Activated CD8-positive, alpha-beta T cell treated with anti-CD3 and anti-CD28 coated beads for 36 hours (primary cell): ENCODE measurements at regions not wholly inside any gene's neighbourhood (a gene's known extent, or its start where the extent isn't known, plus 50 kb on each side); places are given as distances from the start of the nearest gene placed in this dataset.

Source experiments
- ATAC-seq: fragments of 200-7000 bp; cut with Tn5 transposase; one replicate; pipeline ENCODE4 v1.10.0; 2021; ENCODE audit warnings: mild to moderate bottlenecking, moderate library complexity
- CTCF ChIA-PET: fragments of 350-600 bp; sonication (Branson Sonifier 250); formaldehyde crosslinking; loops from one replicate; lab custom pipeline; 2021; ENCODE audit warnings: antibody characterized with exemption; lab: Charles Lee
- POLR2A ChIA-PET: fragments of 350-600 bp; sonication (Branson Sonifier 250); formaldehyde crosslinking; loops from one replicate; lab custom pipeline; 2021; ENCODE audit warnings: antibody characterized with exemption; lab: Charles Lee
- DNase-seq: peaks from one replicate; pipeline ENCODE4 v3.0.0-alpha.2; 2020
- H3K27ac Mint-ChIP-seq: one replicate; pipeline ENCODE4 v1.8.0; 2021; ENCODE audit warnings: mild to moderate bottlenecking, mixed read lengths
- H3K27me3 Mint-ChIP-seq: one replicate; pipeline ENCODE4 v1.8.0; 2021; ENCODE audit warnings: mixed read lengths
- H3K36me3 Mint-ChIP-seq: one replicate; pipeline ENCODE4 v1.8.0; 2021; ENCODE audit warnings: low read depth, mixed read lengths
- H3K4me1 Mint-ChIP-seq: one replicate; pipeline ENCODE4 v1.8.0; 2021; ENCODE audit warnings: low read depth, mixed read lengths
- H3K4me3 Mint-ChIP-seq: one replicate; pipeline ENCODE4 v1.8.0; 2021; ENCODE audit warnings: mild to moderate bottlenecking, moderate library complexity, mixed read lengths
- H3K9me3 Mint-ChIP-seq: one replicate; pipeline ENCODE4 v1.8.0; 2021; ENCODE audit warnings: mixed read lengths
- intact Hi-C: fragments of 100-400 bp; cut with micrococcal nuclease; formaldehyde crosslinking; loops from one replicate; pipeline ENCODE4 v1.10.0; 2022
- TF ChIP-seq, protein P1 (sequence below): fragments of 200-600 bp; IDR thresholded peaks from one replicate; pipeline ENCODE4 v1.8.0; 2022; ENCODE audit warnings: antibody characterized with exemption, mild to moderate bottlenecking

- Mint-ChIP-seq H3K4me3 (no peak overlapping the region), H3K27me3 (no peaks in the 10 kb centered on the region), H3K9me3 (no peaks in the 10 kb centered on the region), H3K27ac (no peak overlapping the region), H3K4me1 (no peaks in the 10 kb centered on the region), H3K36me3 (no peaks in the 10 kb centered on the region)
- no peak for DNase-seq
- POLR2A ChIA-PET = no interaction called here
- CTCF ChIA-PET = no interaction called here
- no peak for ATAC-seq
- intact Hi-C loops = no loop called here
- TF ChIP-seq, protein P1, sequence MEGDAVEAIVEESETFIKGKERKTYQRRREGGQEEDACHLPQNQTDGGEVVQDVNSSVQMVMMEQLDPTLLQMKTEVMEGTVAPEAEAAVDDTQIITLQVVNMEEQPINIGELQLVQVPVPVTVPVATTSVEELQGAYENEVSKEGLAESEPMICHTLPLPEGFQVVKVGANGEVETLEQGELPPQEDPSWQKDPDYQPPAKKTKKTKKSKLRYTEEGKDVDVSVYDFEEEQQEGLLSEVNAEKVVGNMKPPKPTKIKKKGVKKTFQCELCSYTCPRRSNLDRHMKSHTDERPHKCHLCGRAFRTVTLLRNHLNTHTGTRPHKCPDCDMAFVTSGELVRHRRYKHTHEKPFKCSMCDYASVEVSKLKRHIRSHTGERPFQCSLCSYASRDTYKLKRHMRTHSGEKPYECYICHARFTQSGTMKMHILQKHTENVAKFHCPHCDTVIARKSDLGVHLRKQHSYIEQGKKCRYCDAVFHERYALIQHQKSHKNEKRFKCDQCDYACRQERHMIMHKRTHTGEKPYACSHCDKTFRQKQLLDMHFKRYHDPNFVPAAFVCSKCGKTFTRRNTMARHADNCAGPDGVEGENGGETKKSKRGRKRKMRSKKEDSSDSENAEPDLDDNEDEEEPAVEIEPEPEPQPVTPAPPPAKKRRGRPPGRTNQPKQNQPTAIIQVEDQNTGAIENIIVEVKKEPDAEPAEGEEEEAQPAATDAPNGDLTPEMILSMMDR = no peak
Observed at GRCh38 chr10:78533776-78534175, 500.1 kb downstream of the RPS24 start.

DNA sequence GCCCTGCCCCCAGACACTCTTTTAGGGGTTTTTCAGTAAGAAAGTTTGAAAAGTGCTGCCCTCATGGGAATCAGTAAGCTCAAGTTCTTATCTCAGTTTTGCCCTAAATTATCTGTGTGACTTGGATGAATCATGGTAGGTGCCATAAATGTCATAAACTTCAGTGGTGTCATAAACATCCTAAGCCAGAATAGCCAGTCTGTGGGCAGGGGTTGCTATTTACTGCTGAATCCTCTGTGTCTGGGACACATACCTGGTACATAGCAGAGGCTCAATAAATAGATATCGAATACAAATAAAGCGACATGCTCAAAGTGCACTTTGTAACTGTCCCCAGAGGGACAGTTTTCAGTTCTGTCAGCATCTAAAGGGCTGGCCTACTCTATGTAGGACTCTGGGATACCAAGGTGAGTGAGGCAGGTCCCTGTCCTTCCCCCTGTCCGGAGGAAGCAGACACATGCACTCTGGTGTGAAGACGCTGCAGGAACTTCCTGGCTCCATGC is 502.1 kb downstream of the RPS24 start:
- DNase-seq (no peak), ATAC-seq (no peak)
- Mint-ChIP-seq H3K9me3 (no peaks in the 10 kb centered on the region), H3K4me3 (no peak overlapping the region), H3K4me1 (no peaks in the 10 kb centered on the region), H3K27ac (no peak overlapping the region), H3K27me3 (no peaks in the 10 kb centered on the region), H3K36me3 (no peaks in the 10 kb centered on the region)
- TF ChIP-seq, protein P1 = no peak
- intact Hi-C loops = no loop called here
- ChIA-PET POLR2A (no interaction called here), CTCF (no interaction called here)

- TF ChIP-seq, protein P1 = no peak
- no peak for ATAC-seq
- CTCF ChIA-PET = no interaction called here
Observed at GRCh38 chr10:78537018-78537417, 503.4 kb downstream of the RPS24 start.

GRCh38 chr10:78539247-78539766 is 505.6 kb downstream of the RPS24 start:
- CTCF ChIA-PET = no interaction called here
- no peak overlapping the region for H3K27ac Mint-ChIP-seq
- H3K9me3 Mint-ChIP-seq = no peaks in the 10 kb centered on the region
- DNase-seq = no peak
- POLR2A ChIA-PET = no interaction called here
- intact Hi-C loops = no loop called here
- TF ChIP-seq, protein P1 = no peak
- H3K27me3 Mint-ChIP-seq = no peaks in the 10 kb centered on the region
- no peak for ATAC-seq
- no peak overlapping the region for H3K4me3 Mint-ChIP-seq
- H3K36me3 Mint-ChIP-seq = no peaks in the 10 kb centered on the region
- H3K4me1 Mint-ChIP-seq = peaks cover 4% of the 10 kb centered on the region

More at GRCh38 chr10:78537018-78537417, 503.4 kb downstream of the RPS24 start:
- H3K9me3 Mint-ChIP-seq = no peaks in the 10 kb centered on the region
- POLR2A ChIA-PET = interaction anchor here (0.6 kb wide), 1 partner anchor 659 kb away, joined by 3 read pairs; no protein-coding TSS in a partner anchor
- peaks cover 3% of the 10 kb centered on the region for H3K4me1 Mint-ChIP-seq
- intact Hi-C loops = no loop called here
- H3K27me3 Mint-ChIP-seq = no peaks in the 10 kb centered on the region
- no peaks in the 10 kb centered on the region for H3K36me3 Mint-ChIP-seq
- DNase-seq = no peak
- no peak overlapping the region for H3K27ac Mint-ChIP-seq
- no peak overlapping the region for H3K4me3 Mint-ChIP-seq

DNA sequence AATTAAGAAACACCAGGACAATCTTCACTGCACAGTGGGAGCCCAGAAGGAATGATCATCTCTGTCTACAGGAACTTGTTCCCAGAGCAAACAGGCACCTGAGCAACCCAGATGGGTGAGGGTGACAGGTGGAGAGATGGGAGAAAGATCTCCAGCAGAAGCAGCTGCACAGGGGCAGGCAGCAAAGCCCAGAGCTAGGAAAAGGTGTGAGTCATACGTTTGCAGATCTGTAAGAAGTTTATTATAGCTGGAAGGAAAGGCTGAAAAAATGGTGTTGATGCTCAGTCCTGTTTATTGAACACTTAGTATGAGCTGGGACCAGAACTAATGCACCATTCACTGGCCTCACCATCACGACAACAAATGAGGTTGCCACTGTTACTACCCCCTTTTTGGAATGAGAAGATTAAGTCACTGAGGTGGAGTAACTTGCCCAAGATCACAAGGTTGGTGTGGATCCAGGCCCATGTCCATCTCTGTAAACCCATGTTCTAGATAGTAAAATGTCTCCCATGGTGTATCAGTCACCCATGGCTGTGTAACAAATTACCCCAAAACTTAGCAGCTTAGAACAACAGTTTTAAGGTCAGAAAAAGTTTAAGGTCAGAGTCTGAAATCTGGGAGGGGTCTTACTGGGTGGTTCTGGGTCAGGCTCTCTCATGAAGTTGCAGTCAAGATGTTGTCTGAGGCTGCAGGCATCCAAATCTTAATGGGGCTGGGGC is 506.9 kb downstream of the RPS24 start:
- H3K27me3 Mint-ChIP-seq = no peaks in the 10 kb centered on the region
- ChIA-PET CTCF (no interaction called here), POLR2A (no interaction called here)
- TF ChIP-seq, protein P1 = no peak
- intact Hi-C loops = no loop called here
- H3K9me3 Mint-ChIP-seq = no peaks in the 10 kb centered on the region
- peaks cover 4% of the 10 kb centered on the region for H3K4me1 Mint-ChIP-seq
- H3K27ac Mint-ChIP-seq = no peak overlapping the region
- DNase-seq (no peak), ATAC-seq (no peak)
- no peak overlapping the region for H3K4me3 Mint-ChIP-seq
- no peaks in the 10 kb centered on the region for H3K36me3 Mint-ChIP-seq
